ENCODE measurements at regions not wholly inside any gene's neighbourhood (a gene's known extent, or its start where the extent isn't known, plus 50 kb on each side); places are given as distances from the start of the nearest gene placed in this dataset.

DNA sequence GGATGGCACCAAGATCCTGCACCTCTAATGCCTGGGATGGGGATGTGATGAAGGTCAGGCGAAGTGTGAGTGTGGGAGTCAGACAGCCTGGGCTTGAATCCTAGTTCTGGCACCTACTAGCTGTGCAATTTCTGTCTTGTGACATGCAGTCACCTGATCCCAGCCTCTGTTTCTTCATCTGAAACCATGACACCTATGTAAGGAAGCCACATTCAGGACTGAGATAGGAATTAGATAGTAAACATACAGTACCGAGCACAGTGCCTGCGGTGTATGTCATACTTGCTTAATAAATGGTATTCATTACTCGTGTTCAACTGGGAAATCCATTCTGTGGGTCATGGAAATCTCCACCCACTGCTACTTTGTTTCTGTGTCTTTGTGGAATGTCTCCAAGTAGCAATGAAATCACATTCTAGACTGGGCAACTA lies 140.6 kb upstream of the STC2 start:
- no peak overlapping the region for H3K4me2 ChIP-seq (ENCODE audit: low read depth, low read length, poor library complexity, severe bottlenecking)
- no peak overlapping the region for H3K27ac ChIP-seq (ENCODE audit: low read depth, low read length)
- H4K20me1 ChIP-seq (ENCODE audit: low read depth, low read length) = no peaks in the 10 kb centered on the region
- no peaks in the 10 kb centered on the region for H3K9me3 ChIP-seq (ENCODE audit: insufficient read depth, low read length)
- H3F3A ChIP-seq (ENCODE audit: insufficient read depth) = no peaks in the 10 kb centered on the region
- no peak overlapping the region for H3K4me3 ChIP-seq (ENCODE audit: insufficient read depth, low read length, poor library complexity, severe bottlenecking)
- no peaks in the 10 kb centered on the region for H3K79me2 ChIP-seq (ENCODE audit: insufficient read depth, low read length)
- TF ChIP-seq EZH2phosphoT487 (conservative IDR thresholded peaks at IDR 0.05; ENCODE audit: low read length) (no peak), CTCF (IDR thresholded peaks at IDR 0.05; ENCODE audit: insufficient read depth, low read length, poor library complexity, severe bottlenecking) (no peak)
- no peak overlapping the region for H2AFZ ChIP-seq (ENCODE audit: low read depth, low read length, severe bottlenecking)
- H3K9me2 ChIP-seq (replicated peaks; ENCODE audit: insufficient read depth, low read length) = no peaks in the 10 kb centered on the region
- H3K36me3 ChIP-seq (ENCODE audit: low read length) = no peaks in the 10 kb centered on the region
- no peaks in the 10 kb centered on the region for H3K27me3 ChIP-seq (ENCODE audit: low read length)
- H3K9ac ChIP-seq (ENCODE audit: low read length) = no peak overlapping the region

DNA sequence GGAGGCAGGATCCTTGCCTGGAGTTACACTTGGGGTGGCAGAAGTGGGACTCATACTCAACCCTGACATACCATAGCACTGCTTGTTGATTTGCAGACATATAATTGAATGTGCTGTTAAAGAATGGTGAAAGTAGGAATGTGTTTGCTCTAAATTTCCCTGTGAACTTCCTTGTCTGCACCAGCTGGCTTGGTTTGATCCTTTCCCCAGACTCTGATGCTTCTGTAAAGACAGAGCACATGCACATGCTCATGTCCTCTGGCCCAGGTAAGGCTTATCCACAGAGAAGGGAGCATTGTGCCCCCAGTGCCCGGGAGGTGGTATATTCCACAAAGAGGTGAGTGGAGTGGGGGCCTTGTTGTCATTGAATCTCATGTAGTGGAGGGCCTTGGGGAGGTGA lies 138.0 kb upstream of the STC2 start:
- H3K9me2 ChIP-seq (replicated peaks; ENCODE audit: insufficient read depth, low read length) = no peaks in the 10 kb centered on the region
- H3K4me3 ChIP-seq (ENCODE audit: insufficient read depth, low read length, poor library complexity, severe bottlenecking) = no peak overlapping the region
- H3K9me3 ChIP-seq (ENCODE audit: insufficient read depth, low read length) = no peaks in the 10 kb centered on the region
- H4K20me1 ChIP-seq (ENCODE audit: low read depth, low read length) = no peaks in the 10 kb centered on the region
- no peaks in the 10 kb centered on the region for H3K27me3 ChIP-seq (ENCODE audit: low read length)
- no peaks in the 10 kb centered on the region for H3K36me3 ChIP-seq (ENCODE audit: low read length)
- no peaks in the 10 kb centered on the region for H3K79me2 ChIP-seq (ENCODE audit: insufficient read depth, low read length)
- no peak overlapping the region for H3K27ac ChIP-seq (ENCODE audit: low read depth, low read length)
- TF ChIP-seq CTCF (IDR thresholded peaks at IDR 0.05; ENCODE audit: insufficient read depth, low read length, poor library complexity, severe bottlenecking) = no peak
- TF ChIP-seq EZH2phosphoT487 (conservative IDR thresholded peaks at IDR 0.05; ENCODE audit: low read length) = no peak
- H3K4me2 ChIP-seq (ENCODE audit: low read depth, low read length, poor library complexity, severe bottlenecking) = no peak overlapping the region
- no peaks in the 10 kb centered on the region for H3F3A ChIP-seq (ENCODE audit: insufficient read depth)
- no peak overlapping the region for H2AFZ ChIP-seq (ENCODE audit: low read depth, low read length, severe bottlenecking)
- no peak overlapping the region for H3K9ac ChIP-seq (ENCODE audit: low read length)

- Histone ChIP-seq H3K27ac (ENCODE audit: low read depth, low read length) (no peak overlapping the region), H3F3A (ENCODE audit: insufficient read depth) (no peaks in the 10 kb centered on the region), H2AFZ (ENCODE audit: low read depth, low read length, severe bottlenecking) (no peak overlapping the region), H3K27me3 (ENCODE audit: low read length) (no peaks in the 10 kb centered on the region), H4K20me1 (ENCODE audit: low read depth, low read length) (no peaks in the 10 kb centered on the region), H3K9me3 (ENCODE audit: insufficient read depth, low read length) (no peaks in the 10 kb centered on the region), H3K36me3 (ENCODE audit: low read length) (no peaks in the 10 kb centered on the region), H3K4me2 (ENCODE audit: low read depth, low read length, poor library complexity, severe bottlenecking) (no peak overlapping the region), H3K9me2 (replicated peaks; ENCODE audit: insufficient read depth, low read length) (no peaks in the 10 kb centered on the region), H3K4me3 (ENCODE audit: insufficient read depth, low read length, poor library complexity, severe bottlenecking) (no peak overlapping the region), H3K79me2 (ENCODE audit: insufficient read depth, low read length) (no peaks in the 10 kb centered on the region), H3K9ac (ENCODE audit: low read length) (no peak overlapping the region)
- no peak for TF ChIP-seq CTCF (IDR thresholded peaks at IDR 0.05; ENCODE audit: insufficient read depth, low read length, poor library complexity, severe bottlenecking)
- TF ChIP-seq EZH2phosphoT487 (conservative IDR thresholded peaks at IDR 0.05; ENCODE audit: low read length) = no peak
Observed at GRCh38 chr5:173464813-173465212, 136.6 kb upstream of the STC2 start.

All from SU-DHL-6 (cell line).